HEK293 (cell line): ENCODE measurements at regions not wholly inside any gene's neighbourhood (a gene's known extent, or its start where the extent isn't known, plus 50 kb on each side); places are given as distances from the start of the nearest gene placed in this dataset.

Experiments used
- CTCF ChIA-PET: fragments of 350-600 bp; formaldehyde crosslinking; extraction: SDS; loops from one replicate; lab custom pipeline; 2021; ENCODE audit warnings: antibody characterized with exemption; lab: Yijun Ruan, JAX
- POLR2A ChIA-PET: fragments of 300-600 bp; formaldehyde crosslinking; extraction: SDS; loops from one replicate; lab custom pipeline; 2020; ENCODE audit warnings: antibody characterized with exemption, inconsistent platforms; lab: Yijun Ruan, JAX
- H3K27ac ChIP-seq: fragments of 200-500 bp; sonication (Bioruptor generic); 2 replicates; pipeline ENCODE4 v1.5.1; 2014; ENCODE audit warnings: low read depth, low read length, control low read depth, inconsistent platforms; ENCODE audit errors: extremely low read depth
- H3K36me3 ChIP-seq, 2 experiments: fragments of 200-500 bp in 1 of 2; sonication (Bioruptor generic) in 1 of 2; 1 replicate in 1 of 2; 2 replicates in 1 of 2; pipeline ENCODE4 v1.5.1; 2014 to 2017; ENCODE audit warnings: inconsistent platforms in 2 of 2, low read length in 2 of 2; ENCODE audit not compliant: control insufficient read depth in 2 of 2, insufficient read depth in 1 of 2
- H3K4me1 ChIP-seq: fragments of 200-500 bp; sonication (Bioruptor generic); 2 replicates; pipeline ENCODE4 v1.5.1; 2014; ENCODE audit warnings: mild to moderate bottlenecking, low read length, inconsistent platforms; ENCODE audit not compliant: control insufficient read depth, insufficient read depth
- H3K4me3 ChIP-seq: 2 replicates; pipeline ENCODE4 v1.5.1; 2011; ENCODE audit warnings: low read depth, mild to moderate bottlenecking, control low read depth, low read length, moderate library complexity
- H3K9me3 ChIP-seq: fragments of 200-500 bp; sonication (Bioruptor generic); 2 replicates; pipeline ENCODE4 v1.5.1; 2014; ENCODE audit warnings: low read depth, low read length, inconsistent platforms; ENCODE audit not compliant: control insufficient read depth, insufficient read depth
- FEZF1 ChIP-seq: fragments of 450-650 bp; formaldehyde crosslinking; IDR thresholded peaks from 2 replicates; pipeline ENCODE4 v1.5.1; 2016; ENCODE audit warnings: missing biosample characterization, missing genetic modification characterization
- GLI2 ChIP-seq: fragments of 450-650 bp; formaldehyde crosslinking; IDR thresholded peaks from 2 replicates; pipeline ENCODE4; 2017; ENCODE audit warnings: missing biosample characterization, missing genetic modification characterization, low read depth, borderline replicate concordance
- KLF10 ChIP-seq: fragments of 450-650 bp; IDR thresholded peaks from 2 replicates; pipeline ENCODE4 v1.5.1; 2018; ENCODE audit warnings: missing biosample characterization, mild to moderate bottlenecking, missing genetic modification characterization
- MZF1 ChIP-seq: fragments of 450-650 bp; formaldehyde crosslinking; IDR thresholded peaks from 2 replicates; pipeline ENCODE4 v1.5.1; 2017; ENCODE audit warnings: missing biosample characterization, missing genetic modification characterization, borderline replicate concordance
- RBAK ChIP-seq: fragments of 450-650 bp; formaldehyde crosslinking; IDR thresholded peaks from 2 replicates; pipeline ENCODE4 v1.5.1; 2016; ENCODE audit warnings: missing biosample characterization, missing genetic modification characterization
- WT1 ChIP-seq: fragments of 450-650 bp; formaldehyde crosslinking; IDR thresholded peaks from 2 replicates; pipeline ENCODE4 v1.5.1; 2016; ENCODE audit warnings: missing biosample characterization, missing genetic modification characterization
- ZNF16 ChIP-seq: fragments of 450-650 bp; formaldehyde crosslinking; IDR thresholded peaks from 2 replicates; pipeline ENCODE4 v1.5.1; 2016; ENCODE audit warnings: low read depth, missing biosample characterization, missing genetic modification characterization
- ZNF202 ChIP-seq: fragments of 450-650 bp; formaldehyde crosslinking; IDR thresholded peaks from 2 replicates; pipeline ENCODE4 v1.5.1; 2016; ENCODE audit warnings: missing biosample characterization, missing genetic modification characterization, borderline replicate concordance
- ZNF302 ChIP-seq: fragments of 450-650 bp; formaldehyde crosslinking; IDR thresholded peaks from 2 replicates; pipeline ENCODE4 v1.5.1; 2016; ENCODE audit warnings: missing biosample characterization, missing genetic modification characterization, low read depth
- ZNF433 ChIP-seq: fragments of 450-650 bp; formaldehyde crosslinking; IDR thresholded peaks from 2 replicates; pipeline ENCODE4 v1.5.1; 2016; ENCODE audit warnings: missing biosample characterization, missing genetic modification characterization, low read depth
- ZNF501 ChIP-seq: fragments of 450-650 bp; formaldehyde crosslinking; IDR thresholded peaks from 2 replicates; pipeline ENCODE4 v1.5.1; 2016; ENCODE audit warnings: missing biosample characterization, missing genetic modification characterization
- ZNF510 ChIP-seq: fragments of 450-650 bp; formaldehyde crosslinking; IDR thresholded peaks from 2 replicates; pipeline ENCODE4 v1.5.1; 2018; ENCODE audit warnings: mild to moderate bottlenecking, missing genetic modification characterization, missing biosample characterization; ENCODE audit not compliant: insufficient replicate concordance
- ZNF561 ChIP-seq: fragments of 450-650 bp; IDR thresholded peaks from 2 replicates; pipeline ENCODE4 v1.5.1; 2018; ENCODE audit warnings: missing biosample characterization, missing genetic modification characterization, borderline replicate concordance
- ZNF629 ChIP-seq: fragments of 450-650 bp; formaldehyde crosslinking; IDR thresholded peaks from 2 replicates; pipeline ENCODE4 v1.5.1; 2017; ENCODE audit warnings: missing biosample characterization, missing genetic modification characterization
- ZXDB ChIP-seq: fragments of 450-650 bp; formaldehyde crosslinking; IDR thresholded peaks from 2 replicates; pipeline ENCODE4 v1.5.1; 2016; ENCODE audit warnings: missing biosample characterization, missing genetic modification characterization
- TF ChIP-seq, protein P1 (sequence below): fragments of 450-650 bp; formaldehyde crosslinking; IDR thresholded peaks from 2 replicates; pipeline ENCODE4 v1.5.1; 2016; ENCODE audit warnings: missing biosample characterization, missing genetic modification characterization, low read depth
- TF ChIP-seq, protein P2 (sequence below): fragments of 450-650 bp; formaldehyde crosslinking; IDR thresholded peaks from 2 replicates; pipeline ENCODE4 v1.5.1; 2016; ENCODE audit warnings: missing biosample characterization, missing genetic modification characterization
- TF ChIP-seq, protein P3 (sequence below): fragments of 450-650 bp; formaldehyde crosslinking; IDR thresholded peaks from 2 replicates; pipeline ENCODE4 v1.5.1; 2016; ENCODE audit warnings: missing biosample characterization, missing genetic modification characterization
- TF ChIP-seq, protein P4 (sequence below): fragments of 450-650 bp; formaldehyde crosslinking; IDR thresholded peaks from 2 replicates; pipeline ENCODE4 v1.5.1; 2017; ENCODE audit warnings: missing biosample characterization, missing genetic modification characterization
- TF ChIP-seq, protein P5 (sequence below): fragments of 450-650 bp; formaldehyde crosslinking; IDR thresholded peaks from 2 replicates; pipeline ENCODE4 v1.5.1; 2016; ENCODE audit warnings: missing biosample characterization, missing genetic modification characterization
- TF ChIP-seq, protein P6 (sequence below): fragments of 450-650 bp; formaldehyde crosslinking; IDR thresholded peaks from 2 replicates; pipeline ENCODE4 v1.5.1; 2016; ENCODE audit warnings: missing biosample characterization, missing genetic modification characterization, low read depth
- TF ChIP-seq, protein P7 (sequence below): fragments of 450-650 bp; formaldehyde crosslinking; IDR thresholded peaks from 2 replicates; pipeline ENCODE4 v1.5.1; 2016; ENCODE audit warnings: missing biosample characterization, missing genetic modification characterization

DNA sequence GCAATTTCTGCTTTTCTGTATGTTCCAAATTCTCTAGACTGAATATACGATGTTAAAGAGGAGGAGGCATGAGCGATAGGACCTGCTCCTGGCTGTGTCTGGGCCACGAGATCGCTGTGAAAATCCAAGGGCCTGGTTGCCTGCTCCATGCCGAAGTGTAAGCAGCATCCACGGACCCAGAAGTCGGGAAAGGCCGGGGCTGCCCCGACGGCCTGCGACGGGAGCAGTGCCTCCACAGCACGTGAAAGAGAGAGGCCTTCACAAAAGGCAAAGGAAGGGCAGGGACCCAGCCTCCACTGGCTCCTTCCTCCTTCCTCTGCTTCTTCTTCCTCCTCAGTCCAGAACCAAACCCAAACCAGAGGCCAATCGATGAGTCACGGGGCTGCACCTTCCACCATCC is 122.9 kb upstream of the MGMT start (continued):
- TF ChIP-seq, protein P1, sequence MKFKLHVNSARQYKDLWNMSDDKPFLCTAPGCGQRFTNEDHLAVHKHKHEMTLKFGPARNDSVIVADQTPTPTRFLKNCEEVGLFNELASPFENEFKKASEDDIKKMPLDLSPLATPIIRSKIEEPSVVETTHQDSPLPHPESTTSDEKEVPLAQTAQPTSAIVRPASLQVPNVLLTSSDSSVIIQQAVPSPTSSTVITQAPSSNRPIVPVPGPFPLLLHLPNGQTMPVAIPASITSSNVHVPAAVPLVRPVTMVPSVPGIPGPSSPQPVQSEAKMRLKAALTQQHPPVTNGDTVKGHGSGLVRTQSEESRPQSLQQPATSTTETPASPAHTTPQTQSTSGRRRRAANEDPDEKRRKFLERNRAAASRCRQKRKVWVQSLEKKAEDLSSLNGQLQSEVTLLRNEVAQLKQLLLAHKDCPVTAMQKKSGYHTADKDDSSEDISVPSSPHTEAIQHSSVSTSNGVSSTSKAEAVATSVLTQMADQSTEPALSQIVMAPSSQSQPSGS (tag by site-specific recombination), result no peak
- no peak for TF ChIP-seq ZNF510
- no peak for TF ChIP-seq MZF1

DNA sequence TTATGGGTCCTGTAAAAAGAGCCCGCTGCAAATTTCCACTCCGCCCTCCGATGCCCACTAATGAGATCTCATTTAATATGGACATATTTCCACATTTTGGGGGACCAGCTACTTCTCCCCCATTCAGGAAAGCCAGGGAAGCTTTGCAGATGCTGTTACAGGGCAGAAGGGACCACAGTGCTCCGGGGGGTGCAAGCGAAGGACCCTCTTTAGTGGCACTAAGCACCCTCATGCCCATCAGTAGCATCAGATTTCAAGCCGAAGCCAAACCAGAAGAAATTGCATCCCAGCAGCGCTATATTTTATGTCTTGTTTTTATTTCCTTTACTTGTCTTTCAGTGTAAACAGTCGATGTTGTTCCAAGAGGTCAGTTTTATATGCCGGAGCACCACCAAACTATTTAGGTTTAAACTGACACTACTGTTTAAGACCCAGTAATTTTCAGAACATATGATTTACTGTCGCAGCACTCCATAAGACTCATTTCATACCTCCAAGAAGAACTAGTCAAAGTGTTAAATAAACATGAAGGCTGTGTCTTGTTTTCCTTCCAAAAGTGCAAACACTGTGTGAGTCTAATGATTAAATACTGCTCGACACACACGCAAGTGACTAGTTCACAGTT is 122.2 kb upstream of the MGMT start:
- no peaks in the 10 kb centered on the region for H3K9me3 ChIP-seq
- no peak overlapping the region for H3K27ac ChIP-seq
- no peak overlapping the region for H3K4me3 ChIP-seq
- H3K36me3 ChIP-seq, result no peaks in the 10 kb centered on the region
- ChIA-PET CTCF (no interaction called here), POLR2A (no interaction called here)
- H3K4me1 ChIP-seq, result peaks cover 10% of the 10 kb centered on the region
- 0 out of 2 replicates have a peak, but pooled peaks have one; percentile 32 for TF ChIP-seq ZNF629 (tag by site-specific recombination)
- TF ChIP-seq, protein P2, sequence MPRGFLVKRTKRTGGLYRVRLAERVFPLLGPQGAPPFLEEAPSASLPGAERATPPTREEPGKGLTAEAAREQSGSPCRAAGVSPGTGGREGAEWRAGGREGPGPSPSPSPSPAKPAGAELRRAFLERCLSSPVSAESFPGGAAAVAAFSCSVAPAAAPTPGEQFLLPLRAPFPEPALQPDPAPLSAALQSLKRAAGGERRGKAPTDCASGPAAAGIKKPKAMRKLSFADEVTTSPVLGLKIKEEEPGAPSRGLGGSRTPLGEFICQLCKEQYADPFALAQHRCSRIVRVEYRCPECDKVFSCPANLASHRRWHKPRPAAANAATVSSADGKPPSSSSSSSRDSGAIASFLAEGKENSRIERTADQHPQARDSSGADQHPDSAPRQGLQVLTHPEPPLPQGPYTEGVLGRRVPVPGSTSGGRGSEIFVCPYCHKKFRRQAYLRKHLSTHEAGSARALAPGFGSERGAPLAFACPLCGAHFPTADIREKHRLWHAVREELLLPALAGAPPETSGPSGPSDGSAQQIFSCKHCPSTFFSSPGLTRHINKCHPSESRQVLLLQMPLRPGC (tag by site-specific recombination), result 0 out of 2 replicates have a peak, but pooled peaks have one; percentile 23
- no peak for TF ChIP-seq RBAK (tag by site-specific recombination)
- peak; percentile 66; the same call in 1 of the 2 replicates for TF ChIP-seq ZNF561 (tag by site-specific recombination)
- TF ChIP-seq ZNF433, result no peak
- 0 out of 2 replicates have a peak, but pooled peaks have one; percentile 61 for TF ChIP-seq WT1 (tag by site-specific recombination)
- peak; percentile 53; the same call in 1 of the 2 replicates for TF ChIP-seq KLF10 (tag by site-specific recombination)
- TF ChIP-seq, protein P3, sequence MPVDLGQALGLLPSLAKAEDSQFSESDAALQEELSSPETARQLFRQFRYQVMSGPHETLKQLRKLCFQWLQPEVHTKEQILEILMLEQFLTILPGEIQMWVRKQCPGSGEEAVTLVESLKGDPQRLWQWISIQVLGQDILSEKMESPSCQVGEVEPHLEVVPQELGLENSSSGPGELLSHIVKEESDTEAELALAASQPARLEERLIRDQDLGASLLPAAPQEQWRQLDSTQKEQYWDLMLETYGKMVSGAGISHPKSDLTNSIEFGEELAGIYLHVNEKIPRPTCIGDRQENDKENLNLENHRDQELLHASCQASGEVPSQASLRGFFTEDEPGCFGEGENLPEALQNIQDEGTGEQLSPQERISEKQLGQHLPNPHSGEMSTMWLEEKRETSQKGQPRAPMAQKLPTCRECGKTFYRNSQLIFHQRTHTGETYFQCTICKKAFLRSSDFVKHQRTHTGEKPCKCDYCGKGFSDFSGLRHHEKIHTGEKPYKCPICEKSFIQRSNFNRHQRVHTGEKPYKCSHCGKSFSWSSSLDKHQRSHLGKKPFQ, result peak; percentile 22; the same call in 1 of the 2 replicates
- TF ChIP-seq, protein P4, sequence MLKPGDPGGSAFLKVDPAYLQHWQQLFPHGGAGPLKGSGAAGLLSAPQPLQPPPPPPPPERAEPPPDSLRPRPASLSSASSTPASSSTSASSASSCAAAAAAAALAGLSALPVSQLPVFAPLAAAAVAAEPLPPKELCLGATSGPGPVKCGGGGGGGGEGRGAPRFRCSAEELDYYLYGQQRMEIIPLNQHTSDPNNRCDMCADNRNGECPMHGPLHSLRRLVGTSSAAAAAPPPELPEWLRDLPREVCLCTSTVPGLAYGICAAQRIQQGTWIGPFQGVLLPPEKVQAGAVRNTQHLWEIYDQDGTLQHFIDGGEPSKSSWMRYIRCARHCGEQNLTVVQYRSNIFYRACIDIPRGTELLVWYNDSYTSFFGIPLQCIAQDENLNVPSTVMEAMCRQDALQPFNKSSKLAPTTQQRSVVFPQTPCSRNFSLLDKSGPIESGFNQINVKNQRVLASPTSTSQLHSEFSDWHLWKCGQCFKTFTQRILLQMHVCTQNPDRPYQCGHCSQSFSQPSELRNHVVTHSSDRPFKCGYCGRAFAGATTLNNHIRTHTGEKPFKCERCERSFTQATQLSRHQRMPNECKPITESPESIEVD (tag by site-specific recombination), result peak; percentile 75
- TF ChIP-seq, protein P5, sequence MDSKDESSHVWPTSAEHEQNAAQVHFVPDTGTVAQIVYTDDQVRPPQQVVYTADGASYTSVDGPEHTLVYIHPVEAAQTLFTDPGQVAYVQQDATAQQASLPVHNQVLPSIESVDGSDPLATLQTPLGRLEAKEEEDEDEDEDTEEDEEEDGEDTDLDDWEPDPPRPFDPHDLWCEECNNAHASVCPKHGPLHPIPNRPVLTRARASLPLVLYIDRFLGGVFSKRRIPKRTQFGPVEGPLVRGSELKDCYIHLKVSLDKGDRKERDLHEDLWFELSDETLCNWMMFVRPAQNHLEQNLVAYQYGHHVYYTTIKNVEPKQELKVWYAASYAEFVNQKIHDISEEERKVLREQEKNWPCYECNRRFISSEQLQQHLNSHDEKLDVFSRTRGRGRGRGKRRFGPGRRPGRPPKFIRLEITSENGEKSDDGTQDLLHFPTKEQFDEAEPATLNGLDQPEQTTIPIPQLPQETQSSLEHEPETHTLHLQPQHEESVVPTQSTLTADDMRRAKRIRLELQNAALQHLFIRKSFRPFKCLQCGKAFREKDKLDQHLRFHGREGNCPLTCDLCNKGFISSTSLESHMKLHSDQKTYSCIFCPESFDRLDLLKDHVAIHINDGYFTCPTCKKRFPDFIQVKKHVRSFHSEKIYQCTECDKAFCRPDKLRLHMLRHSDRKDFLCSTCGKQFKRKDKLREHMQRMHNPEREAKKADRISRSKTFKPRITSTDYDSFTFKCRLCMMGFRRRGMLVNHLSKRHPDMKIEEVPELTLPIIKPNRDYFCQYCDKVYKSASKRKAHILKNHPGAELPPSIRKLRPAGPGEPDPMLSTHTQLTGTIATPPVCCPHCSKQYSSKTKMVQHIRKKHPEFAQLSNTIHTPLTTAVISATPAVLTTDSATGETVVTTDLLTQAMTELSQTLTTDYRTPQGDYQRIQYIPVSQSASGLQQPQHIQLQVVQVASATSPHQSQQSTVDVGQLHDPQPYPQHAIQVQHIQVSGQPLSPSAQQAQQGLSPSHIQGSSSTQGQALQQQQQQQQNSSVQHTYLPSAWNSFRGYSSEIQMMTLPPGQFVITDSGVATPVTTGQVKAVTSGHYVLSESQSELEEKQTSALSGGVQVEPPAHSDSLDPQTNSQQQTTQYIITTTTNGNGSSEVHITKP, result 0 out of 2 replicates have a peak, but pooled peaks have one; percentile 15
- TF ChIP-seq ZNF202 (tag by site-specific recombination), result no peak
- TF ChIP-seq, protein P6, sequence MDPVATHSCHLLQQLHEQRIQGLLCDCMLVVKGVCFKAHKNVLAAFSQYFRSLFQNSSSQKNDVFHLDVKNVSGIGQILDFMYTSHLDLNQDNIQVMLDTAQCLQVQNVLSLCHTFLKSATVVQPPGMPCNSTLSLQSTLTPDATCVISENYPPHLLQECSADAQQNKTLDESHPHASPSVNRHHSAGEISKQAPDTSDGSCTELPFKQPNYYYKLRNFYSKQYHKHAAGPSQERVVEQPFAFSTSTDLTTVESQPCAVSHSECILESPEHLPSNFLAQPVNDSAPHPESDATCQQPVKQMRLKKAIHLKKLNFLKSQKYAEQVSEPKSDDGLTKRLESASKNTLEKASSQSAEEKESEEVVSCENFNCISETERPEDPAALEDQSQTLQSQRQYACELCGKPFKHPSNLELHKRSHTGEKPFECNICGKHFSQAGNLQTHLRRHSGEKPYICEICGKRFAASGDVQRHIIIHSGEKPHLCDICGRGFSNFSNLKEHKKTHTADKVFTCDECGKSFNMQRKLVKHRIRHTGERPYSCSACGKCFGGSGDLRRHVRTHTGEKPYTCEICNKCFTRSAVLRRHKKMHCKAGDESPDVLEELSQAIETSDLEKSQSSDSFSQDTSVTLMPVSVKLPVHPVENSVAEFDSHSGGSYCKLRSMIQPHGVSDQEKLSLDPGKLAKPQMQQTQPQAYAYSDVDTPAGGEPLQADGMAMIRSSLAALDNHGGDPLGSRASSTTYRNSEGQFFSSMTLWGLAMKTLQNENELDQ (tag by site-specific recombination), result no peak
- TF ChIP-seq ZNF16 (tag by site-specific recombination), result no peak
- peak; percentile 77 for TF ChIP-seq FEZF1
- no peak for TF ChIP-seq ZNF501 (tag by site-specific recombination)
- TF ChIP-seq, protein P7, sequence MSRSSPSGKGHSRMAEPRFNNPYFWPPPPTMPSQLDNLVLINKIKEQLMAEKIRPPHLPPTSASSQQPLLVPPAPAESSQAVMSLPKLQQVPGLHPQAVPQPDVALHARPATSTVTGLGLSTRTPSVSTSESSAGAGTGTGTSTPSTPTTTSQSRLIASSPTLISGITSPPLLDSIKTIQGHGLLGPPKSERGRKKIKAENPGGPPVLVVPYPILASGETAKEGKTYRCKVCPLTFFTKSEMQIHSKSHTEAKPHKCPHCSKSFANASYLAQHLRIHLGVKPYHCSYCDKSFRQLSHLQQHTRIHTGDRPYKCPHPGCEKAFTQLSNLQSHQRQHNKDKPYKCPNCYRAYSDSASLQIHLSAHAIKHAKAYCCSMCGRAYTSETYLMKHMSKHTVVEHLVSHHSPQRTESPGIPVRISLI (tag by site-specific recombination), result no peak
- no peak for TF ChIP-seq ZNF302 (tag by site-specific recombination)
- no peak for TF ChIP-seq ZXDB (tag by site-specific recombination)
- peak; percentile 75 for TF ChIP-seq GLI2
